K562 (cell line): ENCODE measurements at regions not wholly inside any gene's neighbourhood (a gene's known extent, or its start where the extent isn't known, plus 50 kb on each side); places are given as distances from the start of the nearest gene placed in this dataset.

Experiments used
- ATAC-seq: fragments of 200-7000 bp; cut with Tn5 transposase; 3 replicates; pipeline ENCODE4 v1.9.1; 2020; ENCODE audit warnings: moderate library complexity
- BruUV-seq: library from RNA; stranded (reverse); fragments of 400-500 nt; replicated peaks from 2 replicates; lab custom pipeline; 2021; lab: Mats Ljungman, UMichigan
- CTCF ChIA-PET: fragments of 300-600 bp; formaldehyde crosslinking; extraction: SDS; loops from one replicate; lab custom pipeline; 2021; ENCODE audit warnings: low intra/inter-chr PET ratio; lab: Yijun Ruan, JAX
- POLR2A ChIA-PET: fragments of 300-600, 350-650 bp; sonication (Branson Sonifier 250); formaldehyde crosslinking; extraction: SDS; loops from one replicate; lab custom pipeline; 2021; ENCODE audit warnings: antibody characterized with exemption, inconsistent platforms; lab: Yijun Ruan, JAX
- DNase-seq, 4 experiments: peaks; one replicate each; pipeline versions ENCODE4 v3.0.0 to v3.0.0-alpha.2; 2011 to 2018; ENCODE audit warnings: low spot score in 3 of 4, mixed read lengths in 3 of 4; ENCODE audit errors: extremely low read depth in 1 of 4
- FAIRE-seq: peaks from 2 replicates; lab custom pipeline; 2011; peaks lifted over from hg19 to GRCh38; lab: Jason Lieb, UNC
- H2AFZ ChIP-seq: 2 replicates; pipeline ENCODE4 v1.6.0; 2011; ENCODE audit warnings: low read depth, low read length, control low read depth, inconsistent platforms
- H3K27ac ChIP-seq: fragments of 200-600 bp; 3 replicates; pipeline ENCODE4 v1.8.0; 2011; ENCODE audit warnings: low read depth, mild to moderate bottlenecking, control low read depth, inconsistent platforms, low read length, moderate library complexity, mixed read lengths; ENCODE audit errors: extremely low read depth
- H3K27me3 ChIP-seq, 2 experiments: fragments of 300-600 bp in 1 of 2; 2 replicates in 1 of 2; 3 replicates in 1 of 2; pipeline versions ENCODE4 v1.6.0 to v1.8.0; 2011; ENCODE audit warnings: inconsistent platforms in 2 of 2, low read length in 2 of 2, mild to moderate bottlenecking in 1 of 2, mixed read lengths in 1 of 2, moderate library complexity in 1 of 2; ENCODE audit not compliant: control insufficient read depth in 2 of 2, insufficient read depth in 2 of 2
- H3K36me3 ChIP-seq: fragments of 300-600 bp; 3 replicates; pipeline ENCODE4 v1.8.0; 2011; ENCODE audit warnings: mild to moderate bottlenecking, low read length, inconsistent platforms; ENCODE audit not compliant: control insufficient read depth, insufficient read depth
- H3K4me1 ChIP-seq, 2 experiments: fragments of 200-600 bp in 1 of 2; replicated peaks in 1 of 2; 2 replicates in 1 of 2; 3 replicates in 1 of 2; pipeline versions ENCODE4 v1.5.1 to v1.8.0; 2011; ENCODE audit warnings: inconsistent platforms in 2 of 2, low read length in 2 of 2, mild to moderate bottlenecking in 1 of 2, mixed read lengths in 1 of 2, moderate library complexity in 1 of 2; ENCODE audit not compliant: control insufficient read depth in 2 of 2, insufficient read depth in 2 of 2
- H3K4me2 ChIP-seq: 2 replicates; pipeline ENCODE4 v1.6.1; 2011; ENCODE audit warnings: low read length, control low read depth, inconsistent platforms, mixed read lengths; ENCODE audit not compliant: insufficient read depth
- H3K4me3 ChIP-seq: fragments of 200-600 bp; sonication (generic), shearing (Covaris generic); 2 replicates; pipeline ENCODE4 v1.5.1; 2016; ENCODE audit warnings: control low read depth, inconsistent platforms
- H3K79me2 ChIP-seq: fragments of 200-600 bp; 3 replicates; pipeline ENCODE4 v1.8.0; 2011; ENCODE audit warnings: low read length, inconsistent platforms; ENCODE audit not compliant: control insufficient read depth, insufficient read depth
- H3K9ac ChIP-seq, 2 experiments: 2 replicates each; pipeline versions ENCODE4 v1.6.0 to v1.6.1; 2011; ENCODE audit warnings: low read depth in 2 of 2, low read length in 2 of 2, control low read depth in 1 of 2, inconsistent platforms in 1 of 2, mild to moderate bottlenecking in 1 of 2, mixed read lengths in 1 of 2; ENCODE audit not compliant: insufficient read depth in 1 of 2
- H3K9me1 ChIP-seq: one replicate; pipeline ENCODE4 v1.6.0; 2011; ENCODE audit warnings: inconsistent platforms, mild to moderate bottlenecking, low read length, moderate library complexity; ENCODE audit not compliant: control insufficient read depth, insufficient read depth
- H3K9me3 ChIP-seq: replicated peaks from 2 replicates; pipeline ENCODE4 v1.5.1; 2011; ENCODE audit warnings: low read depth, low read length, inconsistent platforms; ENCODE audit not compliant: control insufficient read depth, insufficient read depth
- H4K20me1 ChIP-seq: replicated peaks from 2 replicates; pipeline ENCODE4 v1.6.1; 2011; ENCODE audit warnings: low read length, inconsistent platforms, mixed read lengths; ENCODE audit not compliant: control insufficient read depth, insufficient read depth
- BRD4 ChIP-seq: fragments of 200-600 bp; sonication (generic); IDR thresholded peaks from 2 replicates; pipeline ENCODE4 v1.6.1; 2017; ENCODE audit warnings: inconsistent platforms
- CC2D1A ChIP-seq: fragments of 450-650 bp; IDR thresholded peaks from 2 replicates; pipeline ENCODE4 v1.6.1; 2017; ENCODE audit warnings: mild to moderate bottlenecking
- EGR1 ChIP-seq: fragments of 450-650 bp; conservative IDR thresholded peaks from 2 replicates; pipeline ENCODE4 v1.6.1; 2017; ENCODE audit warnings: mild to moderate bottlenecking
- KLF13 ChIP-seq: fragments of 450-650 bp; IDR thresholded peaks from 2 replicates; pipeline ENCODE4 v1.6.1; 2016; ENCODE audit warnings: missing genetic modification characterization, low read depth, mild to moderate bottlenecking, missing compliant biosample characterization, moderate library complexity, borderline replicate concordance
- POLR2B ChIP-seq: fragments of 450-650 bp; IDR thresholded peaks from 2 replicates; pipeline ENCODE4 v1.6.1; 2018; ENCODE audit warnings: low read depth; ENCODE audit not compliant: partially characterized antibody
- RUNX1 ChIP-seq: sonication (generic); IDR thresholded peaks from 2 replicates; pipeline ENCODE4 v1.6.1; 2016; ENCODE audit warnings: antibody characterized with exemption, low read depth
- SETDB1 ChIP-seq: IDR thresholded peaks from one replicate; pipeline ENCODE4 v1.6.1; 2012; ENCODE audit warnings: low read length, control low read depth, inconsistent platforms
- SREBF1 ChIP-seq: fragments of 150-350 bp; IDR thresholded peaks from 2 replicates; pipeline ENCODE4 v1.6.1; 2014; ENCODE audit warnings: antibody characterized with exemption, low read depth, low read length, borderline replicate concordance
- STAT6 ChIP-seq: sonication (generic); formaldehyde crosslinking; IDR thresholded peaks from 2 replicates; pipeline ENCODE4 v1.8.1; 2023; ENCODE audit warnings: mild to moderate bottlenecking, missing genetic modification reagents
- TAF15 ChIP-seq: fragments of 200-400 bp; formaldehyde crosslinking; IDR thresholded peaks from 2 replicates; pipeline ENCODE4 v1.6.1; 2017; ENCODE audit warnings: mild to moderate bottlenecking, low read depth, low read length, moderate library complexity
- ZC3H11A ChIP-seq: IDR thresholded peaks from 2 replicates; pipeline ENCODE4 v1.6.1; 2012; ENCODE audit warnings: low read depth, low read length, improper control_type of control experiment
- ZNF696 ChIP-seq: fragments of 250-450 bp; sonication (Bioruptor Pico); conservative IDR thresholded peaks from 2 replicates; pipeline ENCODE4 v1.4.0; 2020; ENCODE audit warnings: mild to moderate bottlenecking, moderate library complexity
- WGBS: fragments of 100-300 bp; shearing (Covaris generic); methylation state at CpG from one replicate; pipeline ENCODE4 v1.1.6; 2016; ENCODE audit warnings: low coverage, mixed read lengths; ENCODE audit not compliant: insufficient coverage; ENCODE audit errors: missing lambda C conversion rate; 5-methylcytosine and 5-hydroxymethylcytosine counted together
- in situ Hi-C: fragments of 300-500 bp; cut with MboI; formaldehyde crosslinking; loops from 4 replicates; pipeline ENCODE4 v1.15.0; 2018; ENCODE audit warnings: inconsistent platforms, mixed read lengths
- intact Hi-C: fragments of 100-400 bp; cut with micrococcal nuclease; formaldehyde crosslinking; loops from 2 replicates; pipeline ENCODE4 v1.14.2; 2022
- TF ChIP-seq, protein P1 (sequence below): fragments of 250-450 bp; sonication (Bioruptor Pico); IDR thresholded peaks from 2 replicates; pipeline ENCODE4 v1.5.0; 2021; ENCODE audit warnings: mild to moderate bottlenecking, borderline replicate concordance

DNA sequence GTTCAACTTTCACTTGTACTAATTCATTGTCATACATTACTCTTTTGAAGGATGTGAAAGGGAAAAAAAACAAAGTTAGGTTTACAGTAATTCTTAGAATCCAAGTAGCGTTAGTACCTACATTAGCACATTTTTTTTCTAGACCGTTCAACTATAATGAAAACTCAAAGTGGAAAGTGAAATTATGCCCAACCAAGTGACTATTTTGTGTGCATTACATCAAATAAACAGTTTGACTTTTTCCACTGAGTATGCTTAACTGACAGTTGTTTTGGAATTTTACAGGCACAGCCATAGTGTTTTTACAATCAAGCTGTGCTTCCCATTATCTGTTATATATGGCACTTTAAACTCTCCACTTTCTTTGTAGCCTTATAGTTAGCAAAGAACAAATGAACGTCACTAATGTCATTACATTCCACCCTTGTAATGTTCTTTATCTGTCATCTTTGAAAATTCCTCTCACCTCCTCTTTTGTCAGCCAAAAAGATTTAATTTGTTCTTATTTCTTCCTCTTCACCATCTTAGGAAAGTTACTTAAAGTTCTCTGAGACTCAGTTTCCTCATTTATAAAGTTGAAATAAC is 142.3 kb upstream of the SOX2 start (continued):
- no peak for TF ChIP-seq RUNX1

DNA sequence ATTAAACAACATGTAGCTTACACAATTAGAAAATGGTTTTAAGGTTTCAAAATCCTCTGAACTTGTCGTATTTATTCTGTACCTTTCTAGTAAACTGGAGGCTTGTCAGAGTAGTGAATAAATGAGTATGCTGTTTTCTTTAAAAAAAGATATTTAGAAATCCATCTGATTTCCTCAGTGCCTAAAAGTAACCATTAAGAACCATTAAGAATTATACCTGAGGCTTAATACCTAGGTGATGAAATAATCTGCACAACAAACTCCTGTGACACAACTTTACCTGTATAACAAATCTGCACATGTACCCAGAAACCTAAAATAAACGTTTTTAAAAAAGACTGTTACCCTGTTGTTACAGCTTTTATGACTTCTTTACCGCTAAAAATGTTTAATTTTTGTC is 143.0 kb upstream of the SOX2 start:
- no TSS peak for BruUV-seq
- Histone ChIP-seq H3K9ac (no peak overlapping the region), H3K9me3 (no peaks in the 10 kb centered on the region; the same call in 1 of the 2 replicates), H3K4me3 (no peak overlapping the region), H3K36me3 (no peaks in the 10 kb centered on the region), H3K27me3 (no peaks in the 10 kb centered on the region), H3K4me1 (no peaks in the 10 kb centered on the region), H3K4me2 (no peak overlapping the region), H3K27ac (no peak overlapping the region), H2AFZ (no peak overlapping the region), H3K9me1 (no peaks in the 10 kb centered on the region), H4K20me1 (no peaks in the 10 kb centered on the region), H3K79me2 (no peaks in the 10 kb centered on the region)
- no peak for ATAC-seq
- WGBS, result 2% methylated on average over 3 of the region's 3 CpGs
- in situ Hi-C loops (no loop called here), intact Hi-C loops (no loop called here)
- no peak for DNase-seq
- TF ChIP-seq SREBF1, result no peak
- no peak for TF ChIP-seq ZNF696 (CRISPR knock-in tag)
- TF ChIP-seq CC2D1A, result no peak
- no peak for TF ChIP-seq KLF13 (tag)
- TF ChIP-seq, protein P1, sequence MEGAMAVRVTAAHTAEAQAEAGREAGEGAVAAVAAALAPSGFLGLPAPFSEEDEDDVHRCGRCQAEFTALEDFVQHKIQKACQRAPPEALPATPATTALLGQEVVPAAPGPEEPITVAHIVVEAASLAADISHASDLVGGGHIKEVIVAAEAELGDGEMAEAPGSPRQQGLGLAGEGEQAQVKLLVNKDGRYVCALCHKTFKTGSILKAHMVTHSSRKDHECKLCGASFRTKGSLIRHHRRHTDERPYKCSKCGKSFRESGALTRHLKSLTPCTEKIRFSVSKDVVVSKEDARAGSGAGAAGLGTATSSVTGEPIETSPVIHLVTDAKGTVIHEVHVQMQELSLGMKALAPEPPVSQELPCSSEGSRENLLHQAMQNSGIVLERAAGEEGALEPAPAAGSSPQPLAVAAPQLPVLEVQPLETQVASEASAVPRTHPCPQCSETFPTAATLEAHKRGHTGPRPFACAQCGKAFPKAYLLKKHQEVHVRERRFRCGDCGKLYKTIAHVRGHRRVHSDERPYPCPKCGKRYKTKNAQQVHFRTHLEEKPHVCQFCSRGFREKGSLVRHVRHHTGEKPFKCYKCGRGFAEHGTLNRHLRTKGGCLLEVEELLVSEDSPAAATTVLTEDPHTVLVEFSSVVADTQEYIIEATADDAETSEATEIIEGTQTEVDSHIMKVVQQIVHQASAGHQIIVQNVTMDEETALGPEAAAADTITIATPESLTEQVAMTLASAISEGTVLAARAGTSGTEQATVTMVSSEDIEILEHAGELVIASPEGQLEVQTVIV (CRISPR knock-in tag), result no peak
- TF ChIP-seq EGR1, result no peak
- TF ChIP-seq POLR2B, result no peak
- TF ChIP-seq BRD4, result no peak
- no peak for TF ChIP-seq TAF15
- TF ChIP-seq ZC3H11A, result no peak
- no peak for TF ChIP-seq SETDB1
- TF ChIP-seq STAT6 (CRISPR knock-in tag), result no peak
- CTCF ChIA-PET, result no interaction called here
- POLR2A ChIA-PET, result no interaction called here
- no peak for FAIRE-seq
